T-cell (primary cell): ENCODE measurements at regions not wholly inside any gene's neighbourhood (a gene's known extent, or its start where the extent isn't known, plus 50 kb on each side); places are given as distances from the start of the nearest gene placed in this dataset.

Experiments used
- ATAC-seq, 4 experiments: fragments of 200-7000 bp in 3 of 4; fragments of 150-1000 bp in 1 of 4; cut with Tn5 transposase; replicated peaks in 1 of 4; 1 replicate in 3 of 4; 2 replicates in 1 of 4; pipeline ENCODE4 v1.10.0; 2021; ENCODE audit warnings: moderate library complexity in 3 of 4, mild to moderate bottlenecking in 2 of 4, moderate number of reproducible peaks in 1 of 4
- CTCF ChIA-PET, 2 donors: fragments of 300-600 bp; sonication (Branson Sonifier 250); formaldehyde crosslinking; loops; one replicate each; lab custom pipeline; 2022; ENCODE audit warnings: antibody characterized with exemption in 2 of 2; lab: Charles Lee
- POLR2A ChIA-PET, 2 donors: fragments of 300-600 bp; sonication (Branson Sonifier 250); formaldehyde crosslinking; loops; one replicate each; lab custom pipeline; 2022; ENCODE audit warnings: antibody characterized with exemption in 2 of 2; lab: Charles Lee
- DNase-seq, 35 experiments: peaks; one replicate each; pipeline versions ENCODE4 v3.0.0 to v3.0.0-alpha.2; 2013 to 2023
- H3K27ac ChIP-seq: one replicate; pipeline ENCODE4 v1.5.1; 2013; ENCODE audit warnings: low read length
- H3K27me3 ChIP-seq, 2 experiments: replicated peaks in 1 of 2; 1 replicate in 1 of 2; 2 replicates in 1 of 2; pipeline versions ENCODE4 v1.6.1 to v1.7.0; 2013; ENCODE audit warnings: low read length in 1 of 2, mixed read lengths in 1 of 2; ENCODE audit not compliant: control insufficient read depth in 2 of 2, insufficient read depth in 2 of 2; ENCODE audit errors: extremely low read depth in 1 of 2
- H3K36me3 ChIP-seq, 2 donors: 1 replicate in 1 of 2; 2 replicates in 1 of 2; pipeline versions ENCODE4 v1.6.1 to v1.7.0; 2013; ENCODE audit warnings: low read length in 1 of 2; ENCODE audit not compliant: control insufficient read depth in 2 of 2, insufficient read depth in 1 of 2; ENCODE audit errors: extremely low read depth in 1 of 2
- H3K4me1 ChIP-seq, 2 experiments: 1 replicate in 1 of 2; 2 replicates in 1 of 2; pipeline versions ENCODE4 v1.6.1 to v1.7.0; 2013; ENCODE audit warnings: low read length in 2 of 2, mixed read lengths in 1 of 2; ENCODE audit not compliant: insufficient read depth in 2 of 2, control insufficient read depth in 1 of 2; ENCODE audit errors: extremely low read depth in 1 of 2
- H3K4me3 ChIP-seq, 2 donors: 1 replicate in 1 of 2; 2 replicates in 1 of 2; pipeline versions ENCODE4 v1.5.1 to v1.7.0; 2013; ENCODE audit warnings: mild to moderate bottlenecking in 2 of 2, low read length in 1 of 2, moderate library complexity in 1 of 2; ENCODE audit not compliant: control insufficient read depth in 1 of 2; ENCODE audit errors: extremely low read depth in 1 of 2
- H3K9me3 ChIP-seq: 2 replicates; pipeline ENCODE4 v1.7.0; 2013
- H3K27ac Mint-ChIP-seq, 2 donors: one replicate each; pipeline ENCODE4 v1.8.0; 2020 to 2021; ENCODE audit warnings: mild to moderate bottlenecking in 2 of 2, mixed read lengths in 2 of 2
- H3K27me3 Mint-ChIP-seq, 2 donors: one replicate each; pipeline ENCODE4 v1.8.0; 2021 to 2022; ENCODE audit warnings: mixed read lengths in 2 of 2
- H3K36me3 Mint-ChIP-seq: one replicate; pipeline ENCODE4 v1.8.0; 2021; ENCODE audit warnings: mixed read lengths
- H3K4me1 Mint-ChIP-seq, 3 donors: one replicate each; pipeline ENCODE4 v1.8.0; 2020 to 2022; ENCODE audit warnings: mixed read lengths in 3 of 3, mild to moderate bottlenecking in 1 of 3
- H3K4me3 Mint-ChIP-seq, 3 donors: one replicate each; pipeline ENCODE4 v1.8.0; 2020 to 2022; ENCODE audit warnings: mild to moderate bottlenecking in 3 of 3, mixed read lengths in 3 of 3, moderate library complexity in 3 of 3
- H3K9me3 Mint-ChIP-seq, 3 donors: one replicate each; pipeline ENCODE4 v1.8.0; 2020 to 2022; ENCODE audit warnings: mixed read lengths in 3 of 3
- WGBS: methylation state at CpG from one replicate; pipeline ENCODE4 v1.1.5; 2013; ENCODE audit warnings: missing lambda C conversion rate; ENCODE audit not compliant: insufficient coverage; 5-methylcytosine and 5-hydroxymethylcytosine counted together

GRCh38 chr3:20668411-20668810, 482.4 kb upstream of the SGO1 start:
- Histone ChIP-seq H3K27ac (no peak overlapping the region), H3K4me3 (no peak overlapping the region), H3K9me3 (peaks cover 3% of the 10 kb centered on the region), H3K27me3 (no peaks in the 10 kb centered on the region), H3K4me1 (no peaks in the 10 kb centered on the region), H3K36me3 (no peaks in the 10 kb centered on the region)
- no peaks in the 10 kb centered on the region for H3K36me3 Mint-ChIP-seq
- H3K4me3 Mint-ChIP-seq: no peak overlapping the region
- H3K27ac Mint-ChIP-seq: no peak overlapping the region
- DNase-seq (no peak), ATAC-seq (no peak)
- peaks cover 7 to 23% (median 10%) of the 10 kb centered on the region in 3 donors for H3K9me3 Mint-ChIP-seq
- no peaks in the 10 kb centered on the region for H3K4me1 Mint-ChIP-seq
- ChIA-PET POLR2A (interaction anchor here in 1 of 2 donors (0.7 kb wide), 1 partner anchor 274 kb away, joined by 3 read pairs; no protein-coding TSS in a partner anchor), CTCF (no interaction called here)
- 70% methylated on average over 2 of the region's 3 CpGs for WGBS
- no peaks in the 10 kb centered on the region for H3K27me3 Mint-ChIP-seq

- Mint-ChIP-seq H3K27ac (no peak overlapping the region), H3K27me3 (no peaks in the 10 kb centered on the region), H3K9me3 (peaks cover 4 to 25% (median 7%) of the 10 kb centered on the region in 3 donors), H3K4me3 (no peak overlapping the region), H3K4me1 (no peaks in the 10 kb centered on the region), H3K36me3 (no peaks in the 10 kb centered on the region)
- CTCF ChIA-PET: no interaction called here
- Histone ChIP-seq H3K4me1 (no peaks in the 10 kb centered on the region), H3K27me3 (no peaks in the 10 kb centered on the region), H3K4me3 (no peak overlapping the region), H3K36me3 (no peaks in the 10 kb centered on the region), H3K27ac (no peak overlapping the region), H3K9me3 (peaks cover 1% of the 10 kb centered on the region)
- POLR2A ChIA-PET: no interaction called here
- WGBS: 100% methylated on average over 1 of the region's 2 CpGs
- no peak for ATAC-seq
- no peak for DNase-seq
Measured at GRCh38 chr3:20666091-20666490, 480.1 kb upstream of the SGO1 start.

- no peaks in the 10 kb centered on the region for H3K4me1 ChIP-seq
- Mint-ChIP-seq H3K4me1 (no peaks in the 10 kb centered on the region), H3K4me3 (no peak overlapping the region), H3K36me3 (no peaks in the 10 kb centered on the region), H3K9me3 (peaks cover 8 to 41% (median 28%) of the 10 kb centered on the region in 3 donors), H3K27me3 (no peaks in the 10 kb centered on the region), H3K27ac (no peak overlapping the region)
- no peaks in the 10 kb centered on the region for H3K36me3 ChIP-seq
- CTCF ChIA-PET: no interaction called here
- no peak for DNase-seq
- no peak for ATAC-seq
- WGBS: no CpG with 5 or more reads among the region's 1 CpG
- no peak overlapping the region for H3K27ac ChIP-seq
- POLR2A ChIA-PET: no interaction called here
- no peaks in the 10 kb centered on the region for H3K27me3 ChIP-seq
- no peak overlapping the region for H3K4me3 ChIP-seq
- no peaks in the 10 kb centered on the region for H3K9me3 ChIP-seq
Measured at GRCh38 chr3:20658491-20658890, 472.5 kb upstream of the SGO1 start.

GRCh38 chr3:20657560-20657959, 471.6 kb upstream of the SGO1 start:
- Mint-ChIP-seq H3K4me3 (no peak overlapping the region), H3K36me3 (no peaks in the 10 kb centered on the region), H3K9me3 (peaks cover 8 to 38% (median 28%) of the 10 kb centered on the region in 3 donors), H3K27ac (no peak overlapping the region), H3K4me1 (no peaks in the 10 kb centered on the region), H3K27me3 (no peaks in the 10 kb centered on the region)
- Histone ChIP-seq H3K4me3 (no peak overlapping the region), H3K36me3 (no peaks in the 10 kb centered on the region), H3K27me3 (no peaks in the 10 kb centered on the region), H3K27ac (no peak overlapping the region), H3K9me3 (no peaks in the 10 kb centered on the region), H3K4me1 (no peaks in the 10 kb centered on the region)
- ATAC-seq (no peak), DNase-seq (no peak)
- no CpG with 5 or more reads among the region's 4 CpGs for WGBS
- CTCF ChIA-PET: no interaction called here
- POLR2A ChIA-PET: no interaction called here

GRCh38 chr3:20652231-20652986, 466.4 kb upstream of the SGO1 start:
- H3K4me1 Mint-ChIP-seq: no peaks in the 10 kb centered on the region
- Histone ChIP-seq H3K36me3 (no peaks in the 10 kb centered on the region), H3K4me1 (no peaks in the 10 kb centered on the region), H3K27me3 (no peaks in the 10 kb centered on the region), H3K27ac (no peak overlapping the region), H3K9me3 (no peaks in the 10 kb centered on the region), H3K4me3 (no peak overlapping the region)
- ATAC-seq (no peak), DNase-seq (no peak)
- POLR2A ChIA-PET: no interaction called here
- CTCF ChIA-PET: no interaction called here
- WGBS: 60% methylated on average over 1 of the region's 4 CpGs
- H3K27me3 Mint-ChIP-seq: no peaks in the 10 kb centered on the region
- no peak overlapping the region for H3K4me3 Mint-ChIP-seq
- H3K9me3 Mint-ChIP-seq: peaks cover 13 to 24% (median 16%) of the 10 kb centered on the region in 3 donors
- no peaks in the 10 kb centered on the region for H3K36me3 Mint-ChIP-seq
- H3K27ac Mint-ChIP-seq: no peak overlapping the region

GRCh38 chr3:20648921-20649381, 462.9 kb upstream of the SGO1 start:
- H3K9me3 ChIP-seq: no peaks in the 10 kb centered on the region
- no CpG with 5 or more reads among the region's 2 CpGs for WGBS
- no peaks in the 10 kb centered on the region for H3K27me3 Mint-ChIP-seq
- no peak for ATAC-seq
- H3K4me1 Mint-ChIP-seq: no peaks in the 10 kb centered on the region
- no peak overlapping the region for H3K27ac Mint-ChIP-seq
- no peak overlapping the region for H3K4me3 ChIP-seq
- no peaks in the 10 kb centered on the region for H3K36me3 Mint-ChIP-seq
- H3K27me3 ChIP-seq: no peaks in the 10 kb centered on the region
- no peak overlapping the region for H3K27ac ChIP-seq
- ChIA-PET POLR2A (no interaction called here), CTCF (no interaction called here)
- peaks cover 11 to 33% (median 12%) of the 10 kb centered on the region in 3 donors for H3K9me3 Mint-ChIP-seq
- no peaks in the 10 kb centered on the region for H3K36me3 ChIP-seq
- DNase-seq: no peak
- H3K4me1 ChIP-seq: no peaks in the 10 kb centered on the region
- no peak overlapping the region for H3K4me3 Mint-ChIP-seq
